PFSK-1 (cell line): ENCODE measurements at regions not wholly inside any gene's neighbourhood (a gene's known extent, or its start where the extent isn't known, plus 50 kb on each side); places are given as distances from the start of the nearest gene placed in this dataset.

Source experiments
- FOXP2 ChIP-seq: optimal IDR thresholded peaks from 2 replicates; pipeline ENCODE3; 2011; ENCODE audit warnings: borderline replicate concordance, control low read depth, inconsistent platforms; ENCODE audit not compliant: insufficient read depth; ENCODE audit errors: extremely low read length, extremely low read depth
- POLR2AphosphoS5 ChIP-seq: IDR thresholded peaks from 2 replicates; pipeline ENCODE4 v1.6.1; 2012; ENCODE audit warnings: low read depth, mild to moderate bottlenecking, control low read depth, low read length, moderate library complexity
- REST ChIP-seq, 2 experiments: IDR thresholded peaks; 2 replicates each; pipeline versions ENCODE4 v1.6.1 to v1.8.0; 2011 to 2012; ENCODE audit warnings: low read depth in 2 of 2, low read length in 2 of 2, control low read depth in 1 of 2, inconsistent platforms in 1 of 2, mild to moderate bottlenecking in 1 of 2, moderate library complexity in 1 of 2; ENCODE audit not compliant: insufficient read depth in 1 of 2
- SIN3A ChIP-seq: IDR thresholded peaks from 2 replicates; pipeline ENCODE4 v1.6.1; 2012; ENCODE audit warnings: mild to moderate bottlenecking, low read length, moderate library complexity, borderline replicate concordance; ENCODE audit not compliant: insufficient read depth
- TAF1 ChIP-seq: IDR thresholded peaks from 2 replicates; pipeline ENCODE4 v1.6.1; 2012; ENCODE audit warnings: low read length, control low read depth, borderline replicate concordance; ENCODE audit not compliant: insufficient read depth

GRCh38 chr4:52408471-52408870 is 250.6 kb downstream of the USP46 start:
- no peak for TF ChIP-seq FOXP2
- TF ChIP-seq TAF1: no peak
- TF ChIP-seq POLR2AphosphoS5: no peak
- no peak for TF ChIP-seq SIN3A
- no peak for TF ChIP-seq REST (IDR thresholded peaks at IDR 0.05; ENCODE audit: insufficient read depth in 1 of 2, low read depth in 2 of 2, low read length in 2 of 2)
